ENCODE measurements at regions not wholly inside any gene's neighbourhood (a gene's known extent, or its start where the extent isn't known, plus 50 kb on each side); places are given as distances from the start of the nearest gene placed in this dataset.

- no peak for TF ChIP-seq GABPA (IDR thresholded peaks at IDR 0.05; ENCODE audit: borderline replicate concordance, insufficient read depth, low read length)
- no peak for TF ChIP-seq SRF (IDR thresholded peaks at IDR 0.05; ENCODE audit: low read depth, low read length)
- TF ChIP-seq TAF7 (optimal IDR thresholded peaks at IDR 0.05; ENCODE audit: borderline replicate concordance, low read depth, low read length), result no peak
- no peak for TF ChIP-seq YY1 (IDR thresholded peaks at IDR 0.05; ENCODE audit: low read depth, low read length)
- TF ChIP-seq ASH2L (IDR thresholded peaks at IDR 0.05; ENCODE audit: low read length), result no peak
- TF ChIP-seq KDM5A (IDR thresholded peaks at IDR 0.05; ENCODE audit: low read length), result no peak
- no peak for TF ChIP-seq SAP30 (IDR thresholded peaks at IDR 0.05; ENCODE audit: insufficient read depth, insufficient replicate concordance, low read length)
- no peak for TF ChIP-seq HDAC6 (IDR thresholded peaks at IDR 0.05; ENCODE audit: low read depth, low read length)
- TF ChIP-seq ATF2 (IDR thresholded peaks at IDR 0.05; ENCODE audit: low read length), result no peak
- no peak for TF ChIP-seq CBX5 (IDR thresholded peaks at IDR 0.05; ENCODE audit: low read depth, low read length)
- TF ChIP-seq CEBPB (IDR thresholded peaks at IDR 0.05; ENCODE audit: low read depth, low read length), result no peak
- Histone ChIP-seq H4K20me1 (replicated peaks in 1 of 2; ENCODE audit: control insufficient read depth in 1 of 2, insufficient read depth in 2 of 2, low read length in 2 of 2) (no peaks in the 10 kb centered on the region), H3K14ac (ENCODE audit: insufficient read length) (no peak overlapping the region), H3K23me2 (ENCODE audit: low read depth, low read length) (no peaks in the 10 kb centered on the region), H2BK20ac (ENCODE audit: low read length) (no peak overlapping the region), H2BK120ac (replicated peaks; ENCODE audit: low read depth, low read length) (no peak overlapping the region), H2BK12ac (ENCODE audit: low read depth, low read length) (no peak overlapping the region), H3K79me1 (ENCODE audit: low read depth, low read length) (no peaks in the 10 kb centered on the region), H2AFZ (ENCODE audit: low read length) (no peak overlapping the region), H4K8ac (ENCODE audit: extremely low read depth, insufficient read depth, low read length) (no peak overlapping the region), H3K79me2 (ENCODE audit: control insufficient read depth in 1 of 2, insufficient read depth in 2 of 2, low read length in 2 of 2) (no peaks in the 10 kb centered on the region), H3K27me3 (replicated peaks in 1 of 4; ENCODE audit: control insufficient read depth in 3 of 4, extremely low read depth in 1 of 4, insufficient read depth in 3 of 4, low read length in 3 of 4) (peaks cover 0 to 1% (median 0%) of the 10 kb centered on the region in 4 experiments; a peak in 1 of 7 replicates), H2BK5ac (ENCODE audit: low read depth, low read length) (no peak overlapping the region), H3K56ac (replicated peaks; ENCODE audit: insufficient read length, low read depth, low read length) (no peak overlapping the region), H3K27ac (ENCODE audit: low read depth, low read length) (no peak overlapping the region), H2BK15ac (ENCODE audit: low read length) (no peak overlapping the region), H4K91ac (replicated peaks; ENCODE audit: insufficient read length, low read length) (no peak overlapping the region), H3K4me3 (ENCODE audit: extremely low read depth in 1 of 4, insufficient read depth in 2 of 4, low read depth in 3 of 4, low read length in 4 of 4) (no peak overlapping the region), H2AK5ac (ENCODE audit: low read depth, low read length) (no peak overlapping the region), H3K18ac (ENCODE audit: extremely low read depth, low read length) (no peak overlapping the region), H4K5ac (ENCODE audit: insufficient read length, low read depth, low read length) (no peak overlapping the region), H3K36me3 (ENCODE audit: control insufficient read depth in 2 of 4, insufficient read depth in 4 of 4, low read length in 3 of 4) (no peaks in the 10 kb centered on the region), H3K4me2 (ENCODE audit: insufficient read depth in 1 of 2, low read depth in 2 of 2, low read length in 2 of 2) (no peak overlapping the region), H3K4me1 (replicated peaks in 1 of 4; ENCODE audit: control insufficient read depth in 3 of 4, insufficient read depth in 4 of 4, low read length in 3 of 4) (no peaks in the 10 kb centered on the region), H3K9me3 (ENCODE audit: insufficient read depth in 2 of 2, low read depth in 1 of 2, low read length in 1 of 2) (0 out of 4 replicates have a peak, but pooled peaks cover 0 to under 1% of the 10 kb centered on the region in 2 experiments), H3K4ac (replicated peaks; ENCODE audit: insufficient read length, low read depth, low read length) (no peak overlapping the region), H3K23ac (ENCODE audit: insufficient read length) (no peak overlapping the region), H3K9ac (replicated peaks in 1 of 4; ENCODE audit: extremely low read depth in 1 of 4, low read depth in 3 of 4, low read length in 3 of 4) (no peak overlapping the region)
- CTCF ChIA-PET (ENCODE audit: partially characterized antibody), result interaction anchor here (0.9 to 3.2 kb wide), 2 partner anchors 10 to 1107 kb away, joined by 3 to 15 read pairs; no protein-coding TSS in a partner anchor
- DNase-seq (ENCODE audit: low read depth in 1 of 2, low spot score in 2 of 2) (no peak), FAIRE-seq (no peak)
- POLR2A ChIA-PET (ENCODE audit: partially characterized antibody), result no interaction called here
These were observed 523.2 kb downstream of the IGSF11 start for GRCh38 chr3:118511402-118511801.
